Right lobe of liver (tissue), 4 donors: ENCODE measurements at regions not wholly inside any gene's neighbourhood (a gene's known extent, or its start where the extent isn't known, plus 50 kb on each side); places are given as distances from the start of the nearest gene placed in this dataset.
"Not testable (repeated sequence)": the region's sequence is repeated elsewhere in the genome, so short reads cannot be mapped to it uniquely, and the experiment has no call there.

Experiments
- CTCF ChIP-seq, 4 donors: fragments of 200-600 bp in 3 of 4; fragments of 450-650 bp in 1 of 4; IDR thresholded peaks; one replicate each; pipeline versions ENCODE4 v1.5.1 to v1.8.0; 2016 to 2022; ENCODE audit warnings: antibody characterized with exemption in 4 of 4, mild to moderate bottlenecking in 2 of 4
- POLR2A ChIP-seq: fragments of 450-650 bp; IDR thresholded peaks from one replicate; pipeline ENCODE4 v1.6.1; 2017; ENCODE audit warnings: antibody characterized with exemption, mild to moderate bottlenecking
- donor health status: DM: no; HTN: no; CAD: no.
- donor health status: DM: no; HTN: no; CAD: no.
- donor health status: DM: no; HTN: yes; CAD: no.

- not testable (repeated sequence) for TF ChIP-seq CTCF (IDR thresholded peaks at IDR 0.05); POLR2A
These were observed 180.0 kb downstream of the FCRL5 start for GRCh38 chr1:157372311-157372710.
